ENCODE measurements at regions not wholly inside any gene's neighbourhood (a gene's known extent, or its start where the extent isn't known, plus 50 kb on each side); places are given as distances from the start of the nearest gene placed in this dataset.
"Not testable (repeated sequence)": the region's sequence is repeated elsewhere in the genome, so short reads cannot be mapped to it uniquely, and the experiment has no call there.

DNA sequence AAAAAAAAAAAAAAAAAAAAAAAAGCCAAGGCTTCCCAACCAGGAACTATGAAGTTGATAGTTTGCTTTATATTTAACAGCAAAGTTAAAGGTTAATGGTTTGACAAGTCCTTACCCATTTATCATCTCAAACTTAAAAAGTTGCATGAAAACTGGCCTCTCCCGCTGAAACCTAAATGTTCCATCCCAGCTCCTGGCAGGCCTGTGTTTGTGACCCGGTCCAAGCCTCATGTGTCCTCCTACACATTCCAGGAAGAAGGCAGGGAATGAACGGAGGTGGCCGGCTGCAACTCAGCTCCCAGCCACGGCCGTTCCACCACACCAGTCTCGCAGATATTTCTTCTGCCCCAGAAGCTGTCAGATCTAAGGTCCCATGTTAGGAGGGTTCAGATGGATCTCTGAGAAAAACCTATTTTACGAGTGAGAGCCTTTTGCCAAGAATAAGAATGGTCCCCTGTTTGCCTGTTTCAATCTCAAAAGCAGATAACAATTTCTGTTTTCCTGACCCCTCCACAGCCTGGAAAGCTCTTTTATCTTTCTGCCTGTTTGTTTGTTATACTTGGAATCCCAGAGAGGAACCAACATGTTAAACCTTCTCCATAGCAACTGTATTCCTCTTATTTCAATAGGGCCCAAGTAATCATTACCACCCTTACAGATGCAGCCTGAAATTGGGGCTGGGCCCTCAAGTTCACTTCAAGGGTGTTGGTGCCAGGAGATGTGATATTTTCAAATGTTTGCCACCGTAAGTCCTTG, 56.5 kb downstream of the KCTD12 start:
- H3K36me3 Mint-ChIP-seq (ENCODE audit: low read depth) = no peaks in the 10 kb centered on the region
- no peaks in the 10 kb centered on the region for H3K27me3 Mint-ChIP-seq (ENCODE audit: low read depth)
- no peak for DNase-seq
- CTCF ChIA-PET = interaction anchor here (0.7 to 3.1 kb wide), 3 partner anchors 54 to 74 kb away, joined by 3 to 17 read pairs (median 3); partner anchors contain the start of gene KCTD12
- peaks cover 12% of the 10 kb centered on the region for H3K4me1 Mint-ChIP-seq (ENCODE audit: low read depth)
- no peak overlapping the region for H3K4me3 Mint-ChIP-seq
- H3K9me3 Mint-ChIP-seq = no peaks in the 10 kb centered on the region
- H3K27ac Mint-ChIP-seq = no peak overlapping the region
- intact Hi-C loops (cut with micrococcal nuclease) = loop anchor here (2.0 to 10.0 kb wide), 6 partner anchors 19 to 1067 kb away; partner anchors contain the start of gene MYCBP2

DNA sequence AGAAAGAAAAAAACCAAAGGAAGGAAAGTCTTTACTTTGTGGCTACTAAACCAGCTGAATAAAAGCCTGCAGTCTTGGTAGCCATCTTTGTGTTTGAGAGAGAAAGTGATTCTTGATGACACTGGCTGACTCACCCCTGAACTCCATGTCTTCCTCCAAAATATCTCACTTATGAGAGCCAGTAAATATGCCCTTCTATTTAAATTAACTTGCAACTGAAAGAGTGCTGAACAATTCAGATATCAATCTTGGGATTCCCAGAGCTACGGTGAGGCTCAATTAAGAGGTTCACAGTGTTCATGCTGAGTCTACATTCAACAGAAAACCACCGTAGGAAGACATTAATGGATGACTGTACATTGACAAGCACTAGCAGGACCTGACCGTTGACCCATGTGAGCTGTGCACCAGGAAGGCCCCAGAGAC, 57.9 kb downstream of the KCTD12 start:
- Mint-ChIP-seq H3K9me3 (no peaks in the 10 kb centered on the region), H3K4me1 (ENCODE audit: low read depth) (peaks cover 12% of the 10 kb centered on the region), H3K36me3 (ENCODE audit: low read depth) (no peaks in the 10 kb centered on the region), H3K4me3 (no peak overlapping the region), H3K27ac (peak overlapping the region; percentile 69), H3K27me3 (ENCODE audit: low read depth) (no peaks in the 10 kb centered on the region)
- CTCF ChIA-PET = interaction anchor here (0.8 to 3.1 kb wide), 4 partner anchors 10 to 75 kb away, joined by 3 to 17 read pairs (median 4); partner anchors contain the start of gene KCTD12
- DNase-seq = peak; percentile 60
- intact Hi-C loops (cut with micrococcal nuclease) = loop anchor here (1.0 to 10.0 kb wide), 12 partner anchors 20 to 1066 kb away; partner anchors contain the start of genes FBXL3 and MYCBP2

DNA sequence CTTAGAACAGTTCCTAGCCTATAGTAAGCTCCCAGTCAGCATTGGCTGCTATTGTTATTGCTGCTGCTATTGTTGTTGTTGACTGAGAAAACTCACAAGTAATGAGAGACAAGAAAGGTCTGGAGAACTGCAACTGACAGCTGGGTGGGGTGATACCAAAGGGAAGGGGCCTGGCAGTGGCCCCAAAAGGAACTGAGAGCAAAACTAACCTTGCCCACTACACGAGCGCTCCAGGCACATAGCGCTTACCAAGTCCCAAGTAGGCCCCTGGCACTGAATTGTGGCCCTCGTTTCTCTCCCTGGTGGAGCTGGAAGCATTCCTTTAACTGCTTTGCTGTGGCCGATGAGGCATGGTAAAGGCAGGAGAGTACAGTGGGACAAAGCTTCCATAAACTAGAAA, 59.7 kb downstream of the KCTD12 start:
- no peaks in the 10 kb centered on the region for H3K9me3 Mint-ChIP-seq
- no peak overlapping the region for H3K27ac Mint-ChIP-seq
- no peak overlapping the region for H3K4me3 Mint-ChIP-seq
- intact Hi-C loops (cut with micrococcal nuclease) = loop anchor here (5.0 to 10.0 kb wide), 4 partner anchors 501 to 1064 kb away; partner anchors contain the start of gene MYCBP2
- H3K4me1 Mint-ChIP-seq (ENCODE audit: low read depth) = peaks cover 12% of the 10 kb centered on the region
- H3K36me3 Mint-ChIP-seq (ENCODE audit: low read depth) = no peaks in the 10 kb centered on the region
- no peaks in the 10 kb centered on the region for H3K27me3 Mint-ChIP-seq (ENCODE audit: low read depth)
- CTCF ChIA-PET = interaction anchor here (1.1 to 1.6 kb wide), 3 partner anchors 53 to 76 kb away, joined by 3 to 4 read pairs (median 4); no protein-coding TSS in a partner anchor
- DNase-seq = no peak

GRCh38 chr13:76825430-76825829, 60.8 kb downstream of the KCTD12 start:
- no peak overlapping the region for H3K4me3 Mint-ChIP-seq
- no peaks in the 10 kb centered on the region for H3K27me3 Mint-ChIP-seq (ENCODE audit: low read depth)
- no peaks in the 10 kb centered on the region for H3K36me3 Mint-ChIP-seq (ENCODE audit: low read depth)
- no peak overlapping the region for H3K27ac Mint-ChIP-seq
- peaks cover 12% of the 10 kb centered on the region for H3K4me1 Mint-ChIP-seq (ENCODE audit: low read depth)
- DNase-seq = no peak
- intact Hi-C loops (cut with micrococcal nuclease) = loop anchor here (5.0 to 10.0 kb wide), 4 partner anchors 502 to 1063 kb away; partner anchors contain the start of gene MYCBP2
- no peaks in the 10 kb centered on the region for H3K9me3 Mint-ChIP-seq
- CTCF ChIA-PET = interaction anchor here (1.2 kb wide), 1 partner anchor 60 kb away, joined by 4 read pairs; no protein-coding TSS in a partner anchor

GRCh38 chr13:76823969-76824368, 62.2 kb downstream of the KCTD12 start:
- intact Hi-C loops (cut with micrococcal nuclease) = loop anchor here (10.0 kb wide), 2 partner anchors 651 to 949 kb away; no protein-coding TSS in a partner anchor
- Mint-ChIP-seq H3K27me3 (ENCODE audit: low read depth) (no peaks in the 10 kb centered on the region), H3K4me1 (ENCODE audit: low read depth) (peaks cover 10% of the 10 kb centered on the region), H3K36me3 (ENCODE audit: low read depth) (no peaks in the 10 kb centered on the region), H3K9me3 (no peaks in the 10 kb centered on the region), H3K4me3 (no peak overlapping the region), H3K27ac (no peak overlapping the region)
- DNase-seq = no peak
- CTCF ChIA-PET = interaction anchor here (0.7 to 3.9 kb wide), 5 partner anchors 9 to 156 kb away, joined by 3 to 40 read pairs (median 9); partner anchors contain the start of gene KCTD12

DNA sequence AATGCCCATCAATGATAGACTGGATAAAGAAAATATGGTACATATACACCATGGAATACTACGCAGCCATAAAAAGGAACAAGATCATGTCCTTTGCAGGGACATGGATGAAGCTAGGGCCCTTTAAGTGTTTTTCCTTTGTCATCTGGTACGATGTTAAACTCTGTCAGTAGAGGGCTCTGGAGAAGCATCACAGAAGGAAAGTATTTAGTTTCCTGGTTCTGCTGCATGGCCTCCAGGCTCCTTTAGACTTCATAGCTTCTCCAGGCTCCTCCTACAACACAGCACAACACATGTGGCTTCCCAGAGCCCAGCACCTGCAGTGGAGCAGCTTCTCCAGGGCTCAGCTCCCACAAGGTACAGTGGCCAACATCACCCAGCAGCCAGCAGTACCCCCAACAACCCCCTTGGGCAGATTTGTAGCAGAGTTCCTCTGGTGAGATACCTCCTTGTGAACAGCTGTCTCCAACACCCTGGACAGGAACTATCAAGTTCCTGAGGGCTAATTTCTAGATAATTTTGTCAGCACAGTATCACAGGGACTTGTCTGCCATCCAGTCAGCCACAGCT, 63.4 kb downstream of the KCTD12 start:
- Mint-ChIP-seq H3K36me3 (ENCODE audit: low read depth) (no peaks in the 10 kb centered on the region), H3K27ac (no peak overlapping the region), H3K27me3 (ENCODE audit: low read depth) (no peaks in the 10 kb centered on the region), H3K4me1 (ENCODE audit: low read depth) (peaks cover 2% of the 10 kb centered on the region), H3K9me3 (no peaks in the 10 kb centered on the region), H3K4me3 (no peak overlapping the region)
- CTCF ChIA-PET = interaction anchor here (0.7 to 3.9 kb wide), 12 partner anchors 10 to 159 kb away, joined by 3 to 40 read pairs (median 5); partner anchors contain the start of gene KCTD12
- peak; percentile 19 for DNase-seq
- intact Hi-C loops (cut with micrococcal nuclease) = loop anchor here (1.0 to 10.0 kb wide), 5 partner anchors 63 to 948 kb away; no protein-coding TSS in a partner anchor

DNA sequence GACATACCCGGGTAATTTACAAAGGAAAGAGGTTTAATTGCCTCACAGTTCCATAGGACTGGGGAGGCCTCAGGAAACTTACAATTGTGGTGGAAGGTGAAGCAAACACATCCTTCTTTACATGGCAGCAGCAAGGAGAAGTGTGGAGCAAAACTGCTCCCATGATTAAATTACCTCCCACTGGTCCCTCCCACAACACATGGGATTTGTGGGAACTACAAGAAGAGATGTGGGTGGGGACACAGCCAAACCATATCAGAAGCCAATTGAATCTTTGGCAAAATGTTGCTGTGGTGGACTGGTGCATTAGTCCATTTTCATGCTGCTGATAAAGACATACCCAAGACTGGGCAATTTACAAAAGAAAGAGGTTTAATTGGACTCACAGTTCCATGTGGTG, 65.0 kb downstream of the KCTD12 start:
- intact Hi-C loops (cut with micrococcal nuclease) = loop anchor here (10.0 kb wide), 2 partner anchors 654 to 946 kb away; no protein-coding TSS in a partner anchor
- H3K4me1 Mint-ChIP-seq (ENCODE audit: low read depth); H3K4me3 Mint-ChIP-seq; H3K9me3 Mint-ChIP-seq; H3K36me3 Mint-ChIP-seq (ENCODE audit: low read depth); H3K27me3 Mint-ChIP-seq (ENCODE audit: low read depth); H3K27ac Mint-ChIP-seq; DNase-seq: not testable (repeated sequence)
- CTCF ChIA-PET = interaction anchor here (2.8 to 3.9 kb wide), 2 partner anchors 65 to 82 kb away, joined by 15 to 40 read pairs; partner anchors contain the start of gene KCTD12

GRCh38 chr13:76820759-76821158, 65.4 kb downstream of the KCTD12 start:
- Mint-ChIP-seq H3K27me3 (ENCODE audit: low read depth) (peaks cover 10% of the 10 kb centered on the region), H3K9me3 (no peaks in the 10 kb centered on the region), H3K27ac (no peak overlapping the region), H3K36me3 (ENCODE audit: low read depth) (no peaks in the 10 kb centered on the region), H3K4me1 (ENCODE audit: low read depth) (peaks cover 2% of the 10 kb centered on the region), H3K4me3 (no peak overlapping the region)
- CTCF ChIA-PET = no interaction called here
- intact Hi-C loops (cut with micrococcal nuclease) = loop anchor here (10.0 kb wide), 2 partner anchors 654 to 946 kb away; no protein-coding TSS in a partner anchor
- no peak for DNase-seq

- Mint-ChIP-seq H3K27ac (no peak overlapping the region), H3K27me3 (ENCODE audit: low read depth) (peaks cover 21% of the 10 kb centered on the region), H3K4me3 (no peak overlapping the region), H3K4me1 (ENCODE audit: low read depth) (peaks cover 2% of the 10 kb centered on the region), H3K9me3 (no peaks in the 10 kb centered on the region), H3K36me3 (ENCODE audit: low read depth) (no peaks in the 10 kb centered on the region)
- peak; percentile 45 for DNase-seq
- intact Hi-C loops (cut with micrococcal nuclease) = no loop called here
- CTCF ChIA-PET = no interaction called here
Measured at GRCh38 chr13:76816394-76816793, 69.8 kb downstream of the KCTD12 start.

GRCh38 chr13:76815344-76815743, 70.9 kb downstream of the KCTD12 start:
- no peak for DNase-seq
- Mint-ChIP-seq H3K36me3 (ENCODE audit: low read depth) (no peaks in the 10 kb centered on the region), H3K27ac (no peak overlapping the region), H3K9me3 (no peaks in the 10 kb centered on the region), H3K4me1 (ENCODE audit: low read depth) (peaks cover 2% of the 10 kb centered on the region), H3K27me3 (ENCODE audit: low read depth) (peaks cover 23% of the 10 kb centered on the region), H3K4me3 (no peak overlapping the region)
- intact Hi-C loops (cut with micrococcal nuclease) = no loop called here
- CTCF ChIA-PET = interaction anchor here (0.9 to 1.4 kb wide), 3 partner anchors 8 to 89 kb away, joined by 3 to 4 read pairs (median 3); partner anchors contain the start of gene KCTD12

DNA sequence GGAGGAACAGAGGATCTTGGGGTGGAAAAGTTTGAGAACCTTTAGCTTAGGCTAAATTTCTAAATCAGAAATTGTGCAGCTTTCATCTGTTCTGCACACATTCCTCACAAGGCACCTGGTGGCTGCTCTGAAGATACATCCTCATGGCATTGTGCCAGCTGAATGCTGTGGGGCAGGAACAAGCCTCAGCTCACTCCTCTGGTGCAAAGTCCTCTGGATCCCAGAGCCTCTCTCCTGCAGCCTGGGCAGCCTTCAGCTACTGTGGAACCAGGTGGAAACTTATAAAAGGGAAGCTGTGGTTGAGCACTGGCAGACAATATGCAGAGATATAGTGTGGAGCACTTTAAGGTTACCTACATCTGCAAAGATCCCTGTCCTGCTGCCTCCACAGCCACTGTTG, 72.3 kb downstream of the KCTD12 start:
- peaks cover 2% of the 10 kb centered on the region for H3K9me3 Mint-ChIP-seq
- no peak overlapping the region for H3K27ac Mint-ChIP-seq
- intact Hi-C loops (cut with micrococcal nuclease) = no loop called here
- H3K4me1 Mint-ChIP-seq (ENCODE audit: low read depth) = peaks cover 2% of the 10 kb centered on the region
- H3K27me3 Mint-ChIP-seq (ENCODE audit: low read depth) = peaks cover 23% of the 10 kb centered on the region
- H3K4me3 Mint-ChIP-seq = no peak overlapping the region
- H3K36me3 Mint-ChIP-seq (ENCODE audit: low read depth) = no peaks in the 10 kb centered on the region
- no peak for DNase-seq
- CTCF ChIA-PET = interaction anchor here (0.6 to 1.1 kb wide), 2 partner anchors 158 to 166 kb away, joined by 3 read pairs; no protein-coding TSS in a partner anchor
